ENCODE measurements at regions not wholly inside any gene's neighbourhood (a gene's known extent, or its start where the extent isn't known, plus 50 kb on each side); places are given as distances from the start of the nearest gene placed in this dataset.

- TF ChIP-seq NR3C1 (IDR thresholded peaks at IDR 0.05) (no peak), CTCF (IDR thresholded peaks at IDR 0.05) (no peak), MAX (IDR thresholded peaks at IDR 0.05) (no peak), PBX3 (IDR thresholded peaks at IDR 0.05) (no peak), RNF2 (IDR thresholded peaks at IDR 0.05; ENCODE audit: borderline replicate concordance, low read depth) (no peak), POLR2A (IDR thresholded peaks at IDR 0.05; ENCODE audit: low read length) (no peak), MYC (IDR thresholded peaks at IDR 0.05; ENCODE audit: borderline replicate concordance, low read length) (no peak), RAD21 (conservative IDR thresholded peaks at IDR 0.05 in 1 of 2, IDR thresholded peaks at IDR 0.05 in 1 of 2) (no peak), PHF8 (IDR thresholded peaks at IDR 0.05; ENCODE audit: borderline replicate concordance, low read depth) (no peak)
Observed at GRCh38 chr2:46818141-46818621, 97.4 kb downstream of the MCFD2 start.

All from A549 (cell line).